ENCODE measurements at regions not wholly inside any gene's neighbourhood (a gene's known extent, or its start where the extent isn't known, plus 50 kb on each side); places are given as distances from the start of the nearest gene placed in this dataset.

- DNase-seq (ENCODE audit: low read depth, low spot score): no peak
- no peak overlapping the region for H2AFZ ChIP-seq (ENCODE audit: low read depth, low read length, poor library complexity, severe bottlenecking)
- no peaks in the 10 kb centered on the region for H3K9me3 ChIP-seq (ENCODE audit: control insufficient read depth in 1 of 2, insufficient read depth in 1 of 2, low read depth in 1 of 2, low read length in 2 of 2)
- RAD21 ChIA-PET (ENCODE audit: low non-redundant PET in 1 of 2, low total read pairs in 2 of 2, uncharacterized antibody in 2 of 2, unreplicated experiment in 2 of 2): interaction anchor here in 1 of 2 experiments (2.0 kb wide), 1 partner anchor 264 kb away, joined by 5 read pairs; the partner anchor contains the start of gene NSG2
- no peak overlapping the region for H3K4me2 ChIP-seq (ENCODE audit: low read length)
- H3K9me2 ChIP-seq (ENCODE audit: insufficient read depth): no peaks in the 10 kb centered on the region
- H3K79me2 ChIP-seq (ENCODE audit: insufficient read depth, low read length): no peaks in the 10 kb centered on the region
- peaks cover 4% of the 10 kb centered on the region; the same call in 1 of the 2 replicates for H3K27me3 ChIP-seq (ENCODE audit: insufficient read depth, low read length)
- no peak overlapping the region for H3K4me3 ChIP-seq (replicated peaks in 1 of 2; ENCODE audit: low read depth in 1 of 2, low read length in 2 of 2)
- CTCF ChIA-PET: interaction anchor here (4.5 kb wide), 1 partner anchor 264 kb away, joined by 165 read pairs; the partner anchor contains the start of gene NSG2
- TF ChIP-seq SP1 (IDR thresholded peaks at IDR 0.05; ENCODE audit: low read depth): no peak
- no peak for TF ChIP-seq POLR2AphosphoS5 (IDR thresholded peaks at IDR 0.05; ENCODE audit: low read depth, low read length)
- no peak for TF ChIP-seq EGR1 (IDR thresholded peaks at IDR 0.05; ENCODE audit: low read depth)
- TF ChIP-seq, protein P1, sequence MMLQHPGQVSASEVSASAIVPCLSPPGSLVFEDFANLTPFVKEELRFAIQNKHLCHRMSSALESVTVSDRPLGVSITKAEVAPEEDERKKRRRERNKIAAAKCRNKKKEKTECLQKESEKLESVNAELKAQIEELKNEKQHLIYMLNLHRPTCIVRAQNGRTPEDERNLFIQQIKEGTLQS (IDR thresholded peaks at IDR 0.05): no peak
- no peak for TF ChIP-seq YY1 (IDR thresholded peaks at IDR 0.05; ENCODE audit: extremely low read depth, insufficient replicate concordance, low read depth, low read length)
- no peak for TF ChIP-seq ZNF274 (IDR thresholded peaks at IDR 0.05; ENCODE audit: low read depth, low read length)
- no peak for TF ChIP-seq SRF (IDR thresholded peaks at IDR 0.05; ENCODE audit: low read depth)
- TF ChIP-seq TCF7L2 (IDR thresholded peaks at IDR 0.05; ENCODE audit: borderline replicate concordance, extremely low read depth, insufficient read depth, insufficient read length): no peak
- TF ChIP-seq POLR2A (IDR thresholded peaks at IDR 0.05; ENCODE audit: borderline replicate concordance, extremely low read depth, insufficient read depth, insufficient read length): no peak
- no peak for TF ChIP-seq CBX3 (IDR thresholded peaks at IDR 0.05; ENCODE audit: low read depth)
- TF ChIP-seq REST (IDR thresholded peaks at IDR 0.05; ENCODE audit: low read depth): no peak
- no peak for TF ChIP-seq CEBPB (IDR thresholded peaks at IDR 0.05; ENCODE audit: low read depth)
- no peak for TF ChIP-seq EZH2phosphoT487 (IDR thresholded peaks at IDR 0.05; ENCODE audit: borderline replicate concordance)
- TF ChIP-seq CTCF (IDR thresholded peaks at IDR 0.05 in 2 of 3, conservative IDR thresholded peaks at IDR 0.05 in 1 of 3; ENCODE audit: borderline replicate concordance in 1 of 3, insufficient read depth in 1 of 3, low read depth in 2 of 3, low read length in 2 of 3): no peak
- no peak for TF ChIP-seq RAD21 (IDR thresholded peaks at IDR 0.05; ENCODE audit: low read depth)
- no peak for TF ChIP-seq JUND (IDR thresholded peaks at IDR 0.05)
- no peak overlapping the region for H3K27ac ChIP-seq (ENCODE audit: low read depth, low read length)
- ATAC-seq: no peak
- H3K4me1 ChIP-seq (ENCODE audit: control insufficient read depth in 1 of 2, insufficient read depth in 2 of 2, low read length in 2 of 2): no peaks in the 10 kb centered on the region; a peak in 1 of 4 replicates
- H4K20me1 ChIP-seq (ENCODE audit: insufficient read depth): no peaks in the 10 kb centered on the region
- H3K9ac ChIP-seq (ENCODE audit: low read length): no peak overlapping the region
- H3K36me3 ChIP-seq (ENCODE audit: control insufficient read depth in 1 of 2, insufficient read depth in 2 of 2, low read length in 2 of 2): no peaks in the 10 kb centered on the region
- intact Hi-C loops (cut with micrococcal nuclease): no loop called here
- POLR2A ChIA-PET: no interaction called here
- BruUV-seq (replicated peaks): no TSS peak
Observed at GRCh38 chr5:174309131-174309795, 263.8 kb downstream of the NSG2 start.

All from HCT116 (cell line).